Ishikawa (cell line): ENCODE measurements at regions not wholly inside any gene's neighbourhood (a gene's known extent, or its start where the extent isn't known, plus 50 kb on each side); places are given as distances from the start of the nearest gene placed in this dataset.

Source experiments
- CREB1 ChIP-seq: IDR thresholded peaks from 2 replicates; pipeline ENCODE4 v1.6.1; 2012; ENCODE audit warnings: low read depth
- MAX ChIP-seq: IDR thresholded peaks from 2 replicates; pipeline ENCODE4 v1.6.1; 2012
- USF1 ChIP-seq: IDR thresholded peaks from 2 replicates; pipeline ENCODE4 v1.6.1; 2012

GRCh38 chr10:112899391-112900065 lies 50.5 kb upstream of the TCF7L2 start:
- no peak for TF ChIP-seq MAX
- TF ChIP-seq CREB1: no peak
- no peak for TF ChIP-seq USF1
